PC-3 (cell line): ENCODE measurements at regions not wholly inside any gene's neighbourhood (a gene's known extent, or its start where the extent isn't known, plus 50 kb on each side); places are given as distances from the start of the nearest gene placed in this dataset.

Source experiments
- EZH2 ChIP-seq: fragments of 300-600 bp; sonication (generic); IDR thresholded peaks from one replicate; pipeline ENCODE4 v1.6.1; 2017; ENCODE audit warnings: antibody characterized with exemption, mild to moderate bottlenecking, low read length; ENCODE audit not compliant: unreplicated experiment
- EZH2phosphoT487 ChIP-seq: fragments of 300-600 bp; sonication (generic); IDR thresholded peaks from 2 replicates; pipeline ENCODE4 v1.6.1; 2018; ENCODE audit warnings: mild to moderate bottlenecking, antibody characterized with exemption, low read length, borderline replicate concordance
- TF ChIP-seq, protein P1 (sequence below): fragments of 300-600 bp; sonication (generic); conservative IDR thresholded peaks from 2 replicates; pipeline ENCODE4 v1.5.1; 2017; ENCODE audit warnings: antibody characterized with exemption, low read depth, mild to moderate bottlenecking, low read length

DNA sequence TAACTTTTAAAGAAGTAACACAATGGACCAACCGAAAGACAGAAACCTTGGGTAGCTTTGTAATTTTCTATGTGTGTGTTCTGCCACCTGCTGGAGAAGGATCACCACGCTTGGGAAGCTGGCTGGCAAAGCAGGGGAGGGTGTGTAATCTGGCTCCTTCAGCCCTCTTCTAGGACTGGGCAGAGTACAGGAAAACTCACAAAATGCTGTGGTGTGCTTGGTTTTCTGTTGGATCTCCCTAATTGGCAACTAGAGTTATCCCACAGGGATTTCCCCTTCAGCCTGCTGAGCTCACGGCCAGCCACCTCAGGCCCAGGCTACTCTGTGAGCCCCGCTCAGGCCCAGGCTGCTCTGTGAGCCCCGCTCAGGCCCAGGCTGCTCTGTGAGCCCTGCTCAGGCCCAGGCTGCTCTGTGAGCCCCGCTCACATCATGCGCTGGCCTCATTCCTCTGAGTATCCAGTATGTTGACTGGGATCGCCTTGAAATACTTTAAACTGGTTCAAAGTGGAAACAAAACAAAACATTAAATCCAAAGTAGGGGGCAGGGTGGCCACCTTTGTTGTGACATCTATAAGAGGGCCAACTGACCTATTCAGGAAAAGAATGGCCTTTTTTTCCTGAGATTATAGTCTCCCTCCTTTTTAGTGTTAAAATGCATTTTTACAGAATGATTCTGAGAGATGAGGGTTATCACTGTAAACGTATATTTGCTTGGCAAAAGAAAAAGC lies 52.0 kb upstream of the RNU6-8 start:
- TF ChIP-seq, protein P1, sequence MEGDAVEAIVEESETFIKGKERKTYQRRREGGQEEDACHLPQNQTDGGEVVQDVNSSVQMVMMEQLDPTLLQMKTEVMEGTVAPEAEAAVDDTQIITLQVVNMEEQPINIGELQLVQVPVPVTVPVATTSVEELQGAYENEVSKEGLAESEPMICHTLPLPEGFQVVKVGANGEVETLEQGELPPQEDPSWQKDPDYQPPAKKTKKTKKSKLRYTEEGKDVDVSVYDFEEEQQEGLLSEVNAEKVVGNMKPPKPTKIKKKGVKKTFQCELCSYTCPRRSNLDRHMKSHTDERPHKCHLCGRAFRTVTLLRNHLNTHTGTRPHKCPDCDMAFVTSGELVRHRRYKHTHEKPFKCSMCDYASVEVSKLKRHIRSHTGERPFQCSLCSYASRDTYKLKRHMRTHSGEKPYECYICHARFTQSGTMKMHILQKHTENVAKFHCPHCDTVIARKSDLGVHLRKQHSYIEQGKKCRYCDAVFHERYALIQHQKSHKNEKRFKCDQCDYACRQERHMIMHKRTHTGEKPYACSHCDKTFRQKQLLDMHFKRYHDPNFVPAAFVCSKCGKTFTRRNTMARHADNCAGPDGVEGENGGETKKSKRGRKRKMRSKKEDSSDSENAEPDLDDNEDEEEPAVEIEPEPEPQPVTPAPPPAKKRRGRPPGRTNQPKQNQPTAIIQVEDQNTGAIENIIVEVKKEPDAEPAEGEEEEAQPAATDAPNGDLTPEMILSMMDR = peak; percentile 91
- TF ChIP-seq EZH2 (no peak), EZH2phosphoT487 (no peak)
